Heart left ventricle (tissue), 16 donors: ENCODE measurements at regions not wholly inside any gene's neighbourhood (a gene's known extent, or its start where the extent isn't known, plus 50 kb on each side); places are given as distances from the start of the nearest gene placed in this dataset.
"Not testable (repeated sequence)": the region's sequence is repeated elsewhere in the genome, so short reads cannot be mapped to it uniquely, and the experiment has no call there.

Experiments used
- ATAC-seq, 4 donors: fragments of 200-7000 bp; cut with Tn5 transposase; one replicate each; pipeline ENCODE4 v1.9.1; 2020 to 2022; ENCODE audit warnings: moderate library complexity in 4 of 4, mild to moderate bottlenecking in 3 of 4, moderate number of reproducible peaks in 1 of 4
- DNase-seq, 5 donors: peaks; one replicate each; pipeline ENCODE4 v3.0.0-alpha.2; 2020
- H3K27ac ChIP-seq, 12 donors: fragments of 200-600 bp; sonication (generic) in 4 of 12; one replicate each; pipeline versions ENCODE4 v1.5.0 to v1.8.0; 2016 to 2022; ENCODE audit warnings: mild to moderate bottlenecking in 2 of 12
- H3K27me3 ChIP-seq, 9 donors: fragments of 200-600 bp; sonication (generic) in 2 of 9; one replicate each; pipeline versions ENCODE4 v1.5.1 to v1.8.0; 2016 to 2022; ENCODE audit warnings: mild to moderate bottlenecking in 3 of 9
- H3K36me3 ChIP-seq, 9 donors: fragments of 200-600 bp; sonication (generic) in 2 of 9; one replicate each; pipeline versions ENCODE4 v1.5.0 to v1.8.0; 2018 to 2022; ENCODE audit warnings: mild to moderate bottlenecking in 2 of 9
- H3K4me1 ChIP-seq, 12 donors: fragments of 200-600 bp; sonication (generic) in 4 of 12; one replicate each; pipeline versions ENCODE4 v1.5.0 to v1.8.0; 2016 to 2022; ENCODE audit warnings: mild to moderate bottlenecking in 3 of 12
- H3K4me3 ChIP-seq, 12 donors: fragments of 200-600 bp; sonication (generic) in 4 of 12; one replicate each; pipeline versions ENCODE4 v1.5.0 to v1.8.0; 2017 to 2022; ENCODE audit warnings: mild to moderate bottlenecking in 9 of 12, moderate library complexity in 4 of 12
- H3K9me3 ChIP-seq, 12 donors: fragments of 200-600 bp; sonication (generic) in 4 of 12; one replicate each; pipeline versions ENCODE4 v1.5.0 to v1.8.0; 2016 to 2022; ENCODE audit warnings: mild to moderate bottlenecking in 1 of 12
- POLR2A ChIP-seq, 2 donors: fragments of 450-650 bp; IDR thresholded peaks; one replicate each; pipeline ENCODE4 v1.6.1; 2017; ENCODE audit warnings: antibody characterized with exemption in 2 of 2, mild to moderate bottlenecking in 2 of 2, moderate library complexity in 2 of 2
- WGBS, 4 donors: extraction: QIAGEN DNeasy Blood & Tissue Kit in 2 of 4; methylation state at CpG; one replicate each; pipeline versions ENCODE4 v1.1.5 to v1.1.7; 2013 to 2018; 5-methylcytosine and 5-hydroxymethylcytosine counted together
- intact Hi-C, 10 donors: fragments of 100-400 bp; cut with DNase I; formaldehyde crosslinking; loops; one replicate each; pipeline versions ENCODE4 v1.11.1 to v1.14.2; 2022
- TF ChIP-seq, protein P1 (sequence below), 12 donors: fragments of 200-600 bp; sonication (generic) in 4 of 12; IDR thresholded peaks; one replicate each; pipeline versions ENCODE4 v1.5.0 to v1.8.0; 2018 to 2022; ENCODE audit warnings: antibody characterized with exemption in 12 of 12, mild to moderate bottlenecking in 5 of 12
- donor health status: ischemic (EF 13 %, LVEDD 7.1; RV severe dilation, severe dysfunction).
- donor health status: healthy with polysubstance abuse.
- donor health status: DM: no; HTN: yes; CAD: no.
- donor health status: DM: no; HTN: no; CAD: no.
- donor health status: ischemic (EF 25% LVEDD 6.9; RV normal size, moderate dysfunction).
- donor health status: ischemic (EF 25% LVEDD 5.7; RV mildly dilated, moderate dysfunction).
- donor health status: healthy.
- donor health status: DM: yes; HTN: yes; CAD: no.
- donor health status: ischemic (EF 35%, LVEDD 5.7; RV mildly dilated, moderate dysfunction).
- donor health status: nonischemic (EF 11% LVEDD 7.7; RV severe dilation, severe dysfunction).
- donor health status: DM: yes; HTN: yes; CAD: no.
- donor health status: PGD.
- donor health status: ischemic (EF 29% LVEDD 5.4; RV normal size, mild dysfunction).
- donor health status: nonischemic (EF 23%, LVEDD 6.1; RV moderate dilation, normal function).

DNA sequence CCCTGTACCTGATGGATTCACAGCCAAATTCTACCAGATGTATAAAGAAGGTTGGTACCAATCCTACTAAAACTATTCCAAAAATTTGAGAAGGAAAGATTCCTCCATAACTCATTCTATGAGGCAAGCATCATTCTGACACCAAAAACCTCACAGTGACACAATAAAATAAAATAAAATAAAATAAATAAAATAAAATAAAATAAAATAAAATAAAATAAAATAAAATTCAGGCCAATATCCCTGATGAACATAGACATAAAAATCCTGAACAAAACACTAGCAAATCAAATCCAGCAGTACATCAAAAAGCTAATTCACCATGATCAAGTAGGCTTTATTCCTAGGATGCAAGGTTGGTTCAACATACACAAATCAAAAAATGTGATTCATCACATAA is 108.1 kb downstream of the PROX1 start:
- H3K4me3 ChIP-seq, H3K27me3 ChIP-seq, H3K27ac ChIP-seq, H3K9me3 ChIP-seq, DNase-seq, H3K4me1 ChIP-seq, ATAC-seq, intact Hi-C loops, H3K36me3 ChIP-seq: not testable (repeated sequence)

DNA sequence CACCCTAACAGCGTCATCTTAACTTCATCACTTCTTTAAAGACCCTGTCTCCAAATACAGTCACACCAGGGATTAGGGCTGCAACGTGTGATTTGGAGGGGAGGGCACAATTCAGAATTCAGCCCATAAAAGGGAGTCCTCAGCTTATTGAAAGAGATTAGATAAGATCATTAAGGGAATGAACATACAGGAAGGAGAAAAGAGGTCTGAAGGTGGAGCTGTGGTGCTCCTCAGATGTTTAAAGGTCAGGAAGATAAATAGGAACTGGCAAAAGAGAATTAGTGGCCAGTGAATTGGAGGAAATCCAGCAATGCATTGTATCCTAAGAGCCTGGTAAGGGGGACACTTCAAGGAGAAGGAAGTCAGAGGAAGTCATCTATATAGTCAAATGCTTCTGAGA is 113.5 kb downstream of the PROX1 start:
- no peak overlapping the region for H3K27ac ChIP-seq
- 48 to 66% (median 58%) methylated on average over 2 of the region's 2 CpGs for WGBS, 4 donors
- H3K4me3 ChIP-seq: no peak overlapping the region
- peaks cover 0 to 12% (median 0%) of the 10 kb centered on the region in 12 donors for H3K9me3 ChIP-seq
- TF ChIP-seq, protein P1, sequence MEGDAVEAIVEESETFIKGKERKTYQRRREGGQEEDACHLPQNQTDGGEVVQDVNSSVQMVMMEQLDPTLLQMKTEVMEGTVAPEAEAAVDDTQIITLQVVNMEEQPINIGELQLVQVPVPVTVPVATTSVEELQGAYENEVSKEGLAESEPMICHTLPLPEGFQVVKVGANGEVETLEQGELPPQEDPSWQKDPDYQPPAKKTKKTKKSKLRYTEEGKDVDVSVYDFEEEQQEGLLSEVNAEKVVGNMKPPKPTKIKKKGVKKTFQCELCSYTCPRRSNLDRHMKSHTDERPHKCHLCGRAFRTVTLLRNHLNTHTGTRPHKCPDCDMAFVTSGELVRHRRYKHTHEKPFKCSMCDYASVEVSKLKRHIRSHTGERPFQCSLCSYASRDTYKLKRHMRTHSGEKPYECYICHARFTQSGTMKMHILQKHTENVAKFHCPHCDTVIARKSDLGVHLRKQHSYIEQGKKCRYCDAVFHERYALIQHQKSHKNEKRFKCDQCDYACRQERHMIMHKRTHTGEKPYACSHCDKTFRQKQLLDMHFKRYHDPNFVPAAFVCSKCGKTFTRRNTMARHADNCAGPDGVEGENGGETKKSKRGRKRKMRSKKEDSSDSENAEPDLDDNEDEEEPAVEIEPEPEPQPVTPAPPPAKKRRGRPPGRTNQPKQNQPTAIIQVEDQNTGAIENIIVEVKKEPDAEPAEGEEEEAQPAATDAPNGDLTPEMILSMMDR (IDR thresholded peaks at IDR 0.05): no peak
- TF ChIP-seq POLR2A (IDR thresholded peaks at IDR 0.05): no peak
- no peak for ATAC-seq
- DNase-seq: no peak
- no peaks in the 10 kb centered on the region for H3K27me3 ChIP-seq
- H3K36me3 ChIP-seq: no peaks in the 10 kb centered on the region
- peaks cover 0 to 8% (median 0%) of the 10 kb centered on the region in 12 donors for H3K4me1 ChIP-seq
- intact Hi-C loops: loop anchor here in 1 of 10 donors (10.0 kb wide), 1 partner anchor 56 kb away; no protein-coding TSS in a partner anchor

DNA sequence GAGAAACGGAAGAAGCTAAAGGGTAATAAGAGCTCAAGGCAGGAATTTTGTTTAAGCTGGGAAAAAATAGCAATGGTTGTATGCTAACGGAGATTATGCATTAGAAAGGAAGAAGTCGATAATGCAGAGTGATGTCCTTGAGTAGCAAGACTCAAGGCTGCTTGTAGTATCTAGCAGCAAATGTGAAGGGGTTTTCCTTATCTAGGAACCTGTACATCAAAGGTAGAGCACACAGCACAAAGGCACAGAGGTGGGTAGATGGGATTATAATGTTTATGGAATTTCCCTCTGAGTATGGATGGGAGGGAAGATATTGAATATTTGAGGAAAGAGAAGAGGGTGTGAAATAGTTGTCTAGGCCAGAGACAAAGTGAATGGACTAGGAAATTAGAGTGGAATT is 114.1 kb downstream of the PROX1 start:
- Histone ChIP-seq H3K36me3 (no peaks in the 10 kb centered on the region), H3K4me3 (no peak overlapping the region), H3K9me3 (peaks cover 0 to 12% (median 0%) of the 10 kb centered on the region in 12 donors), H3K27me3 (peaks cover 0 to 3% (median 0%) of the 10 kb centered on the region in 9 donors), H3K27ac (no peak overlapping the region), H3K4me1 (peaks cover 0 to 14% (median 0%) of the 10 kb centered on the region in 12 donors)
- DNase-seq (no peak), ATAC-seq (no peak)
- TF ChIP-seq POLR2A (IDR thresholded peaks at IDR 0.05): no peak
- TF ChIP-seq, protein P1 (IDR thresholded peaks at IDR 0.05): no peak
- WGBS, 4 donors: 85 to 90% (median 88%) methylated on average over 3 of the region's 3 CpGs
- intact Hi-C loops: loop anchor here in 1 of 10 donors (10.0 kb wide), 1 partner anchor 57 kb away; no protein-coding TSS in a partner anchor

DNA sequence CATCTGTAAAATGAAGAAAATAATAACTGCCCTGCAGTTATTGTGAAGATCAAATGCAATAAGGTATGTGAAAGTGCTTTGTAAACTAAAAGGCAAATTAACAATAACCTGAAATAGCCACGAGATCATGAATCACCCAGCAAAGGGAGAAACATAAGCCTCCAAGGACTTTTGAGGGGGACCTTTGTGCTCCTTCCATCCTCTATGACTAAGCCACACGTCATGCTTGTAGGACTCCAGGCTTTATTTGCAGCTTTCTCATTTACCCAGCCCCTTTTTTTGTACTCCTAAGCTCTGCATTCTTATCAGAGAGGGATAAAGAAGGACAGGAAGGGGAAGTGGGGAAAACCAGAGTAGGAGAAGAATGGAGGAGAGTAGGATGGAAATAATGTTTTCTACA is 115.1 kb downstream of the PROX1 start:
- whole genome bisulfite sequencing, 4 donors: 51 to 58% (median 52%) methylated on average over 2 of the region's 2 CpGs

More for the DNA sequence above, 115.1 kb downstream of the PROX1 start:
- H3K4me3 ChIP-seq: no peak overlapping the region
- ATAC-seq (no peak), DNase-seq (no peak)
- peaks cover 0 to 3% (median 0%) of the 10 kb centered on the region in 9 donors for H3K27me3 ChIP-seq
- no peak overlapping the region for H3K27ac ChIP-seq
- peaks cover 0 to 25% (median 3%) of the 10 kb centered on the region in 12 donors for H3K4me1 ChIP-seq
- TF ChIP-seq, protein P1 (IDR thresholded peaks at IDR 0.05): no peak
- no peak for TF ChIP-seq POLR2A (IDR thresholded peaks at IDR 0.05)
- peaks cover 0 to 12% (median 0%) of the 10 kb centered on the region in 12 donors for H3K9me3 ChIP-seq
- intact Hi-C loops: loop anchor here in 1 of 10 donors (10.0 kb wide), 1 partner anchor 58 kb away; no protein-coding TSS in a partner anchor
- no peaks in the 10 kb centered on the region for H3K36me3 ChIP-seq
